Keratinocyte (primary cell): ENCODE measurements at regions not wholly inside any gene's neighbourhood (a gene's known extent, or its start where the extent isn't known, plus 50 kb on each side); places are given as distances from the start of the nearest gene placed in this dataset.

Source experiments
- DNase-seq: peaks from one replicate; pipeline ENCODE4 v3.0.0-alpha.2; 2011; ENCODE audit warnings: low read depth, missing footprints, low spot score
- FAIRE-seq: peaks from 2 replicates; lab custom pipeline; 2011; peaks lifted over from hg19 to GRCh38; lab: Jason Lieb, UNC
- H2AFZ ChIP-seq: 2 replicates; pipeline ENCODE4 v1.6.0; 2012; ENCODE audit warnings: low read length, control low read depth, inconsistent platforms; ENCODE audit not compliant: control insufficient read depth
- H3K27ac ChIP-seq: 2 replicates; pipeline ENCODE4 v1.5.1; 2011; ENCODE audit warnings: low read length; ENCODE audit not compliant: control insufficient read depth, insufficient read depth
- H3K27me3 ChIP-seq: 3 replicates; pipeline ENCODE4 v1.6.0; 2011; ENCODE audit warnings: low read length; ENCODE audit not compliant: control insufficient read depth, insufficient read depth; ENCODE audit errors: extremely low read depth
- H3K36me3 ChIP-seq, 2 experiments: 2 replicates in 1 of 2; 3 replicates in 1 of 2; pipeline ENCODE4 v1.5.1; 2011; ENCODE audit warnings: low read length in 2 of 2, mild to moderate bottlenecking in 1 of 2; ENCODE audit not compliant: control insufficient read depth in 2 of 2, insufficient read depth in 2 of 2; ENCODE audit errors: extremely low read depth in 1 of 2
- H3K4me1 ChIP-seq: 3 replicates; pipeline ENCODE4 v1.5.1; 2011; ENCODE audit warnings: low read length; ENCODE audit not compliant: control insufficient read depth, insufficient read depth; ENCODE audit errors: extremely low read depth
- H3K4me2 ChIP-seq: 3 replicates; pipeline ENCODE4 v1.6.0; 2011; ENCODE audit warnings: low read depth, low read length; ENCODE audit not compliant: control insufficient read depth, insufficient read depth; ENCODE audit errors: extremely low read depth
- H3K4me3 ChIP-seq, 3 experiments: fragments of 200-600 bp in 1 of 3; sonication (generic) in 1 of 3; 2 replicates in 2 of 3; 3 replicates in 1 of 3; pipeline ENCODE4 v1.5.1; 2011 to 2016; ENCODE audit warnings: low read length in 3 of 3, mild to moderate bottlenecking in 3 of 3, control low read depth in 2 of 3, inconsistent platforms in 1 of 3, low read depth in 1 of 3, mixed read lengths in 1 of 3, mixed run types in 1 of 3, moderate library complexity in 1 of 3; ENCODE audit not compliant: control insufficient read depth in 2 of 3, insufficient read depth in 2 of 3; ENCODE audit errors: extremely low read depth in 1 of 3
- H3K79me2 ChIP-seq: 2 replicates; pipeline ENCODE4 v1.6.0; 2012; ENCODE audit warnings: low read length; ENCODE audit not compliant: control insufficient read depth, insufficient read depth
- H3K9ac ChIP-seq: 3 replicates; pipeline ENCODE4 v1.6.0; 2011; ENCODE audit warnings: low read length; ENCODE audit not compliant: control insufficient read depth, insufficient read depth; ENCODE audit errors: extremely low read depth
- H3K9me1 ChIP-seq: 3 replicates; pipeline ENCODE4 v1.6.0; 2011; ENCODE audit warnings: low read length; ENCODE audit not compliant: control insufficient read depth, insufficient read depth; ENCODE audit errors: extremely low read depth
- H3K9me3 ChIP-seq: 2 replicates; pipeline ENCODE4 v1.5.1; 2012; ENCODE audit warnings: low read depth, low read length; ENCODE audit not compliant: control insufficient read depth
- H4K20me1 ChIP-seq: 3 replicates; pipeline ENCODE4 v1.6.0; 2011; ENCODE audit warnings: low read length; ENCODE audit not compliant: control insufficient read depth, insufficient read depth; ENCODE audit errors: extremely low read depth
- EZH2 ChIP-seq: IDR thresholded peaks from one replicate; pipeline ENCODE4 v1.6.1; 2012; ENCODE audit warnings: inconsistent platforms, mild to moderate bottlenecking, low read length, moderate library complexity
- dilution Hi-C: fragments of 300-500 bp; cut with MboI; formaldehyde crosslinking; loops from one replicate; pipeline ENCODE4 v1.7.0; 2020; ENCODE audit warnings: low sequenced_read_pairs; ENCODE audit not compliant: extremely low pct_ligation_motif_present
- TF ChIP-seq, protein P1 (sequence below), 3 experiments: IDR thresholded peaks in 1 of 3; conservative IDR thresholded peaks in 1 of 3; optimal IDR thresholded peaks in 1 of 3; 2 replicates in 2 of 3; 3 replicates in 1 of 3; pipeline versions ENCODE3 to v1.5.1; 2011; ENCODE audit warnings: low read length in 3 of 3, mild to moderate bottlenecking in 3 of 3, moderate library complexity in 2 of 3, control low read depth in 1 of 3, inconsistent platforms in 1 of 3; ENCODE audit not compliant: insufficient read depth in 2 of 3; ENCODE audit errors: extremely low read depth in 1 of 3

DNA sequence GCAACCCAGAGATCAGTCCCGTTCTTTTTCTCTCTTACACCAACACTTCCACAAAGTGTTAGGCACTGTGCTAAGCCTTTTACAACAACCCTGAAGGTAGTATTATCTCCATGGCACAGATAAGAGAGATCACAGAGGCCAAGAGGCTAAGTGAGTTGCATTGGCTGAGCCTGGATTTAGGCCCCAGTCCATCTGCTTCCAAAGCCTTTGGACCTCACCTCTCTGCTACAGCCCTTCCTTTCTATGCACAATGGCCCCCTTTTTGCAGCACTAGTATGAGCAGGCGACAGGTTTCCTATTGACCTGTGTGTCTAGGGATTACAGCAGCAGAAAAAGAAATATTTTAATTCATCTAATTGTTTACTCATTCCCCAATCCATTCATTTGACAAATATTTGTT, 76.2 kb downstream of the CRYGS start:
- Histone ChIP-seq H3K9me1 (no peaks in the 10 kb centered on the region), H3K79me2 (no peaks in the 10 kb centered on the region), H3K4me1 (no peaks in the 10 kb centered on the region), H3K4me3 (no peak overlapping the region), H4K20me1 (no peaks in the 10 kb centered on the region), H3K27ac (no peak overlapping the region), H3K27me3 (no peaks in the 10 kb centered on the region), H3K4me2 (no peak overlapping the region), H2AFZ (no peak overlapping the region), H3K36me3 (no peaks in the 10 kb centered on the region), H3K9me3 (no peaks in the 10 kb centered on the region), H3K9ac (no peak overlapping the region)
- TF ChIP-seq, protein P1, sequence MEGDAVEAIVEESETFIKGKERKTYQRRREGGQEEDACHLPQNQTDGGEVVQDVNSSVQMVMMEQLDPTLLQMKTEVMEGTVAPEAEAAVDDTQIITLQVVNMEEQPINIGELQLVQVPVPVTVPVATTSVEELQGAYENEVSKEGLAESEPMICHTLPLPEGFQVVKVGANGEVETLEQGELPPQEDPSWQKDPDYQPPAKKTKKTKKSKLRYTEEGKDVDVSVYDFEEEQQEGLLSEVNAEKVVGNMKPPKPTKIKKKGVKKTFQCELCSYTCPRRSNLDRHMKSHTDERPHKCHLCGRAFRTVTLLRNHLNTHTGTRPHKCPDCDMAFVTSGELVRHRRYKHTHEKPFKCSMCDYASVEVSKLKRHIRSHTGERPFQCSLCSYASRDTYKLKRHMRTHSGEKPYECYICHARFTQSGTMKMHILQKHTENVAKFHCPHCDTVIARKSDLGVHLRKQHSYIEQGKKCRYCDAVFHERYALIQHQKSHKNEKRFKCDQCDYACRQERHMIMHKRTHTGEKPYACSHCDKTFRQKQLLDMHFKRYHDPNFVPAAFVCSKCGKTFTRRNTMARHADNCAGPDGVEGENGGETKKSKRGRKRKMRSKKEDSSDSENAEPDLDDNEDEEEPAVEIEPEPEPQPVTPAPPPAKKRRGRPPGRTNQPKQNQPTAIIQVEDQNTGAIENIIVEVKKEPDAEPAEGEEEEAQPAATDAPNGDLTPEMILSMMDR (optimal IDR thresholded peaks at IDR 0.05 in 1 of 3, IDR thresholded peaks at IDR 0.05 in 1 of 3, conservative IDR thresholded peaks at IDR 0.05 in 1 of 3; ENCODE audit: extremely low read depth in 1 of 3, insufficient read depth in 2 of 3, low read length in 3 of 3) = no peak
- TF ChIP-seq EZH2 = no peak
- FAIRE-seq (no peak), DNase-seq (no peak)
- dilution Hi-C loops = no loop called here

DNA sequence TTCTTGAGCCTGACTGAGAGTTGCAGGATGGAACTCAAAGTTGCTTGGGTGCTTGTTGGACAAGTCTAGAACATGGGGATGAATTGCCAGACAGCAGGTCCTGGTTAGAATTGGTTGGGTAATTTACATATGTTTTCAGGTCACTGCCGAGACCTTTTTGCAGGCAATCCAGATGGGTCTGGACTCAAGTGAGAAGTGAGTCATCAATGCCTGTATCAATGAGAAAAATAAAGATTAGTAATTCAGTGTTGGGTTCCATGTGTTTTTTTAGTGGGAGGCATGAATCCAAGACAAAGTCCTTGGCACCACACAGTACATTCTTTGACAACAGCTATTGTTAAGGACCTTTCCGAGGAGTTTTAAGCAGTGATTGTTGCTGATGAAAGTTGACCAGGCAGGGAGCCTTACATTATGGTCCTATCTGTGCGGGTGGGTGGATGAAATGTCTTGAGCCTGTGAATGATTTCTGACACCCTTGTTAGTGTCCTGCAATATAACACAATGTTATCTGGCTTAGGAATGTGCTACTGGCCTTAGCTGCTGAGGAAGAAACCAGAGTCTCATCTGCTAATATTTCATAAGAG, 77.7 kb downstream of the CRYGS start:
- no peak overlapping the region for H3K9ac ChIP-seq
- H3K36me3 ChIP-seq = no peaks in the 10 kb centered on the region
- TF ChIP-seq, protein P1 (optimal IDR thresholded peaks at IDR 0.05 in 1 of 3, IDR thresholded peaks at IDR 0.05 in 1 of 3, conservative IDR thresholded peaks at IDR 0.05 in 1 of 3; ENCODE audit: extremely low read depth in 1 of 3, insufficient read depth in 2 of 3, low read length in 3 of 3) = no peak
- TF ChIP-seq EZH2 = no peak
- no peak overlapping the region for H3K4me2 ChIP-seq
- no peaks in the 10 kb centered on the region for H3K9me1 ChIP-seq
- H3K79me2 ChIP-seq = no peaks in the 10 kb centered on the region
- no peak overlapping the region for H3K4me3 ChIP-seq
- dilution Hi-C loops = no loop called here
- no peaks in the 10 kb centered on the region for H3K27me3 ChIP-seq
- no peak overlapping the region for H2AFZ ChIP-seq
- H3K27ac ChIP-seq = no peak overlapping the region
- H3K4me1 ChIP-seq = no peaks in the 10 kb centered on the region
- DNase-seq = no peak
- no peaks in the 10 kb centered on the region for H4K20me1 ChIP-seq
- FAIRE-seq = no peak
- no peaks in the 10 kb centered on the region for H3K9me3 ChIP-seq
